Retinal pigment epithelial cell (primary cell): ENCODE measurements at regions not wholly inside any gene's neighbourhood (a gene's known extent, or its start where the extent isn't known, plus 50 kb on each side); places are given as distances from the start of the nearest gene placed in this dataset.
"Not testable (repeated sequence)": the region's sequence is repeated elsewhere in the genome, so short reads cannot be mapped to it uniquely, and the experiment has no call there.

Source experiments
- DNase-seq: peaks from one replicate; pipeline ENCODE4 v3.0.0-alpha.2; 2010; ENCODE audit warnings: low read depth
- H3K4me3 ChIP-seq: 2 replicates; pipeline ENCODE4 v1.5.1; 2011; ENCODE audit warnings: mild to moderate bottlenecking, low read length, control low read depth, moderate library complexity
- CTCF ChIP-seq: conservative IDR thresholded peaks from 2 replicates; pipeline ENCODE4 v1.5.1; 2011; ENCODE audit warnings: low read depth, low read length, control low read depth, inconsistent platforms

DNA sequence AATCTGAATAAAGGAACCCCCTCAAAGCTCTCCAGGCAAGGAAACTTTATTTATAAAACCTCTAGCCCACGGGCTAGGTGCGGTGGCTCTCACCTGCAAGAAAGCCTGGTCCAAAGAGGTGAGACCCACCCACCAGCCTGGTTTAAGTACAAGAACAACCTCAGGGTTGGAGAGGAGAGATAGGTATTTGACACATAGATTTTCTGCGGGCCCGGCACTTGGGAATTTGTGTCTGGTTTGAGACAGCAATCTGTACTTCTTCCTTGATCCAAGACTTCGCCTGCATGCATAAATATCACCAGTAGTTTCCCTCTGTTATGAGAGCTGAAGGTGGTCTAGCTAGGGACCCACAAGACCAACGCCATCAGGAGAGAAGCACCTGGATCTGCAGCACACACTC, 73.2 kb upstream of the CAPRIN1 start:
- H3K4me3 ChIP-seq, result no peak overlapping the region
- no peak for TF ChIP-seq CTCF
- DNase-seq, result no peak

GRCh38 chr11:33977676-33978075, 73.9 kb upstream of the CAPRIN1 start:
- no peak for TF ChIP-seq CTCF
- no peak for DNase-seq
- no peak overlapping the region for H3K4me3 ChIP-seq

- peak; percentile 74 for DNase-seq
- no peak for TF ChIP-seq CTCF
- no peak overlapping the region for H3K4me3 ChIP-seq
Measured at GRCh38 chr11:33976495-33977199, 74.9 kb upstream of the CAPRIN1 start.

DNA sequence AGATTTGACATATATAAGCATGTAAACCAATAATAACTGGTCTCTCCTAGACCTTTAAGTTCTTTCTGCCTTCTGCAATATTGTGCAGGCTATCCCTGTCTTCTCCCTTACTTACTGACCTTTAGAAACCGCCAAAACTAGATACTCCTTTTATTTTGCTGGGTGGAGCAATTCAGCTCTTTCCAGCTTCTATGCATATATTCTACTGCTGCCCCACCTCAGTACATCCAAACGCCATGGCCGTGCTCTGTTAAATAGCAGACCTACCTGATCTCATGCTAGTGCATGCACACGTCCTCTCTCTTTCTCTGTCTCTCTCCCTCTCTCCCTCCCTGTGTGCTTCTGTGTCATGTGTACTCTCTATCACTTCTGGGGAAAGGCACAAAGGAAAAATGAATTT, 76.7 kb upstream of the CAPRIN1 start:
- H3K4me3 ChIP-seq, result no peak overlapping the region
- no peak for TF ChIP-seq CTCF
- DNase-seq, result no peak

- not testable (repeated sequence) for H3K4me3 ChIP-seq, DNase-seq
Measured at GRCh38 chr11:33971530-33971929, 79.7 kb upstream of the LMO2 start.

GRCh38 chr11:33970984-33971466, 79.1 kb upstream of the LMO2 start:
- H3K4me3 ChIP-seq, result no peak overlapping the region
- peak; percentile 18 for DNase-seq

GRCh38 chr11:33967451-33967850, 75.6 kb upstream of the LMO2 start:
- no peak for DNase-seq
- H3K4me3 ChIP-seq, result no peak overlapping the region
- no peak for TF ChIP-seq CTCF

More at GRCh38 chr11:33970984-33971466, 79.1 kb upstream of the LMO2 start:
- TF ChIP-seq CTCF, result peak; percentile 74
